Vagina (tissue), 2 donors: ENCODE measurements at regions not wholly inside any gene's neighbourhood (a gene's known extent, or its start where the extent isn't known, plus 50 kb on each side); places are given as distances from the start of the nearest gene placed in this dataset.

ENCODE experiments used
- DNase-seq, 2 donors: peaks; one replicate each; pipeline ENCODE4 v3.0.0-alpha.2; 2017; ENCODE audit errors: extremely low spot score in 2 of 2
- H3K27ac ChIP-seq: fragments of 200-600 bp; sonication (generic); one replicate; pipeline ENCODE4 v1.5.1; 2019
- H3K27me3 ChIP-seq: fragments of 200-600 bp; sonication (generic); one replicate; pipeline ENCODE4 v1.5.1; 2019
- H3K36me3 ChIP-seq, 2 donors: fragments of 200-600 bp; sonication (generic); one replicate each; pipeline ENCODE4 v1.5.1; 2017 to 2019
- H3K4me1 ChIP-seq: fragments of 200-600 bp; sonication (generic); one replicate; pipeline ENCODE4 v1.5.1; 2019
- H3K4me3 ChIP-seq, 2 donors: fragments of 200-600 bp; sonication (generic); 1 replicate in 1 of 2; 2 replicates in 1 of 2; pipeline ENCODE4 v1.5.1; 2016 to 2019
- H3K9me3 ChIP-seq: fragments of 200-600 bp; sonication (generic); one replicate; pipeline ENCODE4 v1.5.1; 2019
- POLR2A ChIP-seq, 2 donors: fragments of 450-650 bp; IDR thresholded peaks; one replicate each; pipeline ENCODE4 v1.6.1; 2017; ENCODE audit warnings: antibody characterized with exemption in 2 of 2, mild to moderate bottlenecking in 2 of 2, moderate library complexity in 2 of 2
- POLR2AphosphoS5 ChIP-seq, 2 donors: sonication (generic); formaldehyde crosslinking; IDR thresholded peaks; one replicate each; pipeline ENCODE4 v1.9.0; 2017; ENCODE audit warnings: antibody characterized with exemption in 2 of 2, mild to moderate bottlenecking in 2 of 2, low read depth in 1 of 2; ENCODE audit not compliant: insufficient read depth in 1 of 2
- intact Hi-C: fragments of 100-400 bp; cut with DNase I; formaldehyde crosslinking; loops from one replicate; pipeline ENCODE4 v1.15.1; 2023
- TF ChIP-seq, protein P1 (sequence below), 3 experiments: fragments of 450-650 bp in 2 of 3; fragments of 200-600 bp in 1 of 3; sonication (generic) in 1 of 3; IDR thresholded peaks; one replicate each; pipeline ENCODE4 v1.5.1; 2017 to 2019; ENCODE audit warnings: antibody characterized with exemption in 3 of 3, mild to moderate bottlenecking in 2 of 3, moderate library complexity in 2 of 3

DNA sequence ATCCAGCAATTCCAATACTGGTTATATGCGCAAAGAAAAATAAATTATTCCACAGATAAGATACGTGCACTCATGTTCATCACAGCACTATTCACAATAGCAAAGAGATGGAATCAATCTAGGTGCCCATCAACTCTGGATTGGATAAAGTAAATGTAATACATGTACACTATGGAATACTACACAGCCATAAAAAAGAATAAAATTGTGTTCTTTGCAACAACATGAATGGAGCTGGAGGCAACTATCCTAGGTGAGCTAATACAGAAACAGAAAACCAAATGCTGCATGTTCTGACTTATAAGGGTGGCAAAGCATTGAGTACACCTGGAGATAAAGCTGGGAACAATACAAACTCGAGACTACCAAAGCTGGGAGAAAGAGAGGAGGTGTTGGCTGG, 787.3 kb downstream of the KCNT2 start:
- TF ChIP-seq POLR2AphosphoS5 (IDR thresholded peaks at IDR 0.05; ENCODE audit: insufficient read depth in 1 of 2, low read depth in 1 of 2) (no peak), POLR2A (IDR thresholded peaks at IDR 0.05) (no peak)
- TF ChIP-seq, protein P1, sequence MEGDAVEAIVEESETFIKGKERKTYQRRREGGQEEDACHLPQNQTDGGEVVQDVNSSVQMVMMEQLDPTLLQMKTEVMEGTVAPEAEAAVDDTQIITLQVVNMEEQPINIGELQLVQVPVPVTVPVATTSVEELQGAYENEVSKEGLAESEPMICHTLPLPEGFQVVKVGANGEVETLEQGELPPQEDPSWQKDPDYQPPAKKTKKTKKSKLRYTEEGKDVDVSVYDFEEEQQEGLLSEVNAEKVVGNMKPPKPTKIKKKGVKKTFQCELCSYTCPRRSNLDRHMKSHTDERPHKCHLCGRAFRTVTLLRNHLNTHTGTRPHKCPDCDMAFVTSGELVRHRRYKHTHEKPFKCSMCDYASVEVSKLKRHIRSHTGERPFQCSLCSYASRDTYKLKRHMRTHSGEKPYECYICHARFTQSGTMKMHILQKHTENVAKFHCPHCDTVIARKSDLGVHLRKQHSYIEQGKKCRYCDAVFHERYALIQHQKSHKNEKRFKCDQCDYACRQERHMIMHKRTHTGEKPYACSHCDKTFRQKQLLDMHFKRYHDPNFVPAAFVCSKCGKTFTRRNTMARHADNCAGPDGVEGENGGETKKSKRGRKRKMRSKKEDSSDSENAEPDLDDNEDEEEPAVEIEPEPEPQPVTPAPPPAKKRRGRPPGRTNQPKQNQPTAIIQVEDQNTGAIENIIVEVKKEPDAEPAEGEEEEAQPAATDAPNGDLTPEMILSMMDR (IDR thresholded peaks at IDR 0.05), result no peak
- no peaks in the 10 kb centered on the region for H3K36me3 ChIP-seq
- H3K4me1 ChIP-seq, result no peaks in the 10 kb centered on the region
- no peak overlapping the region for H3K27ac ChIP-seq
- no peaks in the 10 kb centered on the region for H3K9me3 ChIP-seq
- no peak overlapping the region for H3K4me3 ChIP-seq
- H3K27me3 ChIP-seq, result no peaks in the 10 kb centered on the region
- DNase-seq, result no peak
- intact Hi-C loops, result no loop called here

DNA sequence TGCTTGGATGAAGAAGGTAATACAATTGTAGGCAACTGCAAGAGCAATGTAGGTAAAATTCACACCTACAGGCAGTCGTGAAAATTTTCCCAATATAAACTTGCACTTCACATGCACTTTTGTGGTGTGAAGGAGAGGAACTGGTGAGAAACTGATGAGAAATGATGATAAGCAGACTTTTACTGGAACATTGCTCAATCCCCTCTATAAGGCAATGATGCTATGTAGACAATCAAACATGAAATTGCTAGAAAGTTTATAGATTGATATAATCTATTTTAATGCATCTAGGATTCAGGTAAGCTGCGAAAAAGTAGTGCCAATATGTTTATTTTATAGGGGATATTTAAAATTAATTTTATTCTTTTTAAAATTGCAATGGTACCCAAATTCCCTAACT, 802.2 kb downstream of the KCNT2 start:
- Histone ChIP-seq H3K9me3 (no peaks in the 10 kb centered on the region), H3K4me1 (no peaks in the 10 kb centered on the region), H3K27me3 (no peaks in the 10 kb centered on the region), H3K36me3 (no peaks in the 10 kb centered on the region), H3K4me3 (no peak overlapping the region), H3K27ac (no peak overlapping the region)
- intact Hi-C loops, result no loop called here
- TF ChIP-seq, protein P1 (IDR thresholded peaks at IDR 0.05), result no peak
- TF ChIP-seq POLR2AphosphoS5 (IDR thresholded peaks at IDR 0.05; ENCODE audit: insufficient read depth in 1 of 2, low read depth in 1 of 2) (no peak), POLR2A (IDR thresholded peaks at IDR 0.05) (no peak)
- no peak for DNase-seq

DNA sequence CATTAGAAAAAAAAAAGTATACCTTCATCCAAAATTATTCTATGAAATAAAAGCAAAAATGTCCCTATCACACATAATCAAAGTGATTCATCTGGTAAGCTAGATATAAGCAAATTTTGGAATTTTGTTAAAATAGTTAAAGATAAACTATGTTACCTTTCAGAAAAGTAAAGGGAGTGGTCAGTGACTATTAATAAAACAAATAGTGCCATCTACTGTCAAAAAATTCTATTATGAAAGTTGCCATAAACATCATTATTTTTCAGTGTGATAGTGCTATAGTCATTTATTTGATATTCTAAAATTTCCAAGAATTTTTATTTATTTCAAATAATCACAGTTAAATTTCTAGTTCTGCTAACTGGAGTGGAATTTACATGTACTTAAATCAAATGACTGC, 803.7 kb downstream of the KCNT2 start:
- Histone ChIP-seq H3K9me3 (no peaks in the 10 kb centered on the region), H3K36me3 (no peaks in the 10 kb centered on the region), H3K4me3 (no peak overlapping the region), H3K27me3 (no peaks in the 10 kb centered on the region), H3K4me1 (no peaks in the 10 kb centered on the region), H3K27ac (no peak overlapping the region)
- no peak for DNase-seq
- TF ChIP-seq POLR2A (IDR thresholded peaks at IDR 0.05), result no peak
- no peak for TF ChIP-seq POLR2AphosphoS5 (IDR thresholded peaks at IDR 0.05; ENCODE audit: insufficient read depth in 1 of 2, low read depth in 1 of 2)
- TF ChIP-seq, protein P1 (IDR thresholded peaks at IDR 0.05), result no peak
- intact Hi-C loops, result no loop called here

DNA sequence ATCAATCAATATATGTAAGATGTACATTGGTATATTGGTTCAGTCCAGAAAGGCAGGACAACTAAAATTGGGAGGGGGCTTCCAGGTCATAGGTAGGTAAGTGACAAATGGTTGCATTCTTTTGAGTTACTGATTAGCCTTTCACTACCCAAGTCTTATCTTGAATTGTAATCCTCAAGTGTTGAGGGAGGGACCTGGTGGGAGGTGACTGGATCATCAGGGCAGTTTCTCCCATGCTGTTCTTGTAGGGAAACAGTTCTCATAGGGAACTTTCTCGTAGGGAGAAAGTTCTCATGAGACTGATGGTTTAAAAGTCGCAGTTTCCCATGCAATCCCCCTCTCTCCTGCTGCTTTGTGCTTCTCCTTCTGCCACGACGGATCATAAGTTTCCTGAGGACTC, 809.2 kb downstream of the KCNT2 start:
- no peak overlapping the region for H3K27ac ChIP-seq
- H3K36me3 ChIP-seq, result no peaks in the 10 kb centered on the region
- H3K4me3 ChIP-seq, result no peak overlapping the region
- H3K4me1 ChIP-seq, result no peaks in the 10 kb centered on the region
- DNase-seq, result no peak
- TF ChIP-seq, protein P1 (IDR thresholded peaks at IDR 0.05), result no peak
- TF ChIP-seq POLR2A (IDR thresholded peaks at IDR 0.05) (no peak), POLR2AphosphoS5 (IDR thresholded peaks at IDR 0.05; ENCODE audit: insufficient read depth in 1 of 2, low read depth in 1 of 2) (no peak)
- intact Hi-C loops, result no loop called here
- H3K9me3 ChIP-seq, result no peaks in the 10 kb centered on the region
- H3K27me3 ChIP-seq, result no peaks in the 10 kb centered on the region

DNA sequence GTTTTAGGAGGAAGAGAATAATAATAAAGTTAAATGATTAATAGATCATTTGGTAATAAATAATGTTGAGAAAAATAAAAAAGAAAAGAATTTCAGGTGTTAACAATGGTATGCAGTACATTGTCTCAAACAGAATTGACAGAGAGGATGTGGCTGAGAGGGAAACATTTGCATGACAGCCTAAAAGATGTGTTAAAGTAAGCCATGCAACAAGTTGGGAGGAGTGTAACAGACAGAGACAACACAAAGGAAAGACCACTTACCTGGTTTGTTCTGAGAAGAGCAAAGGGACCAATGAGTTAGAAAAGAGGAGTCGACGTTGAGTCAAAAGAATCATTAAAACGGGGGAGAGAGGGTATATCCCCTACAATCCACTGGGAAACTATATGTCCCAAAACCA, 814.0 kb downstream of the KCNT2 start:
- Histone ChIP-seq H3K27ac (no peak overlapping the region), H3K27me3 (no peaks in the 10 kb centered on the region), H3K9me3 (no peaks in the 10 kb centered on the region), H3K4me3 (no peak overlapping the region), H3K36me3 (no peaks in the 10 kb centered on the region), H3K4me1 (no peaks in the 10 kb centered on the region)
- DNase-seq, result no peak
- intact Hi-C loops, result no loop called here
- TF ChIP-seq, protein P1 (IDR thresholded peaks at IDR 0.05), result no peak
- TF ChIP-seq POLR2A (IDR thresholded peaks at IDR 0.05), result no peak
- no peak for TF ChIP-seq POLR2AphosphoS5 (IDR thresholded peaks at IDR 0.05; ENCODE audit: insufficient read depth in 1 of 2, low read depth in 1 of 2)
